Upper lobe of left lung (tissue), 6 donors: ENCODE measurements at regions not wholly inside any gene's neighbourhood (a gene's known extent, or its start where the extent isn't known, plus 50 kb on each side); places are given as distances from the start of the nearest gene placed in this dataset.
"Not testable (repeated sequence)": the region's sequence is repeated elsewhere in the genome, so short reads cannot be mapped to it uniquely, and the experiment has no call there.

Source experiments
- ATAC-seq, 2 donors: fragments of 200-7000 bp; cut with Tn5 transposase; one replicate each; pipeline ENCODE4 v1.9.1; 2022; ENCODE audit warnings: mild to moderate bottlenecking in 2 of 2, moderate library complexity in 2 of 2; ENCODE audit not compliant: low FRiP score in 2 of 2
- DNase-seq, 2 donors: peaks; one replicate each; pipeline ENCODE4 v3.0.0-alpha.2; 2019 to 2020
- H3K27ac ChIP-seq, 4 donors: fragments of 200-600 bp; sonication (generic); one replicate each; pipeline ENCODE4 v1.5.1; 2016 to 2019
- H3K27me3 ChIP-seq, 4 donors: fragments of 200-600 bp; sonication (generic); one replicate each; pipeline ENCODE4 v1.5.1; 2017 to 2019
- H3K36me3 ChIP-seq, 4 donors: fragments of 200-600 bp; sonication (generic); one replicate each; pipeline ENCODE4 v1.5.1; 2016 to 2019
- H3K4me1 ChIP-seq, 4 donors: fragments of 200-600 bp; sonication (generic); one replicate each; pipeline ENCODE4 v1.5.1; 2018 to 2019
- H3K4me3 ChIP-seq, 4 donors: fragments of 200-600 bp; sonication (generic); one replicate each; pipeline ENCODE4 v1.5.1; 2017 to 2019; ENCODE audit warnings: mild to moderate bottlenecking in 2 of 4, moderate library complexity in 1 of 4
- H3K9me3 ChIP-seq, 4 donors: fragments of 200-600 bp; sonication (generic); one replicate each; pipeline ENCODE4 v1.5.1; 2018 to 2019
- EP300 ChIP-seq, 4 donors: sonication (generic); formaldehyde crosslinking; IDR thresholded peaks; one replicate each; pipeline ENCODE4 v1.5.1; 2017; ENCODE audit warnings: antibody characterized with exemption in 4 of 4, control low read depth in 2 of 4
- POLR2A ChIP-seq, 4 donors: fragments of 450-650 bp; IDR thresholded peaks; one replicate each; pipeline ENCODE4 v1.5.1; 2016 to 2017; ENCODE audit warnings: antibody characterized with exemption in 4 of 4, mild to moderate bottlenecking in 2 of 4
- POLR2AphosphoS5 ChIP-seq, 2 donors: sonication (generic); formaldehyde crosslinking; IDR thresholded peaks; one replicate each; pipeline ENCODE4 v1.5.1; 2017; ENCODE audit warnings: antibody characterized with exemption in 2 of 2
- WGBS, 2 donors: methylation state at CpG; one replicate each; pipeline ENCODE4 v1.1.5; 2017 to 2018; 5-methylcytosine and 5-hydroxymethylcytosine counted together
- TF ChIP-seq, protein P1 (sequence below), 6 experiments: fragments of 450-650 bp in 4 of 6; fragments of 200-600 bp in 2 of 6; sonication (generic) in 2 of 6; IDR thresholded peaks; one replicate each; pipeline ENCODE4 v1.5.1; 2016 to 2019; ENCODE audit warnings: antibody characterized with exemption in 6 of 6
- donor health status: DM: no; HTN: no; CAD: no; lungs with moderate emphysema.
- donor health status: DM: no; HTN: yes; CAD: no; lungs with severe emphysema.

DNA sequence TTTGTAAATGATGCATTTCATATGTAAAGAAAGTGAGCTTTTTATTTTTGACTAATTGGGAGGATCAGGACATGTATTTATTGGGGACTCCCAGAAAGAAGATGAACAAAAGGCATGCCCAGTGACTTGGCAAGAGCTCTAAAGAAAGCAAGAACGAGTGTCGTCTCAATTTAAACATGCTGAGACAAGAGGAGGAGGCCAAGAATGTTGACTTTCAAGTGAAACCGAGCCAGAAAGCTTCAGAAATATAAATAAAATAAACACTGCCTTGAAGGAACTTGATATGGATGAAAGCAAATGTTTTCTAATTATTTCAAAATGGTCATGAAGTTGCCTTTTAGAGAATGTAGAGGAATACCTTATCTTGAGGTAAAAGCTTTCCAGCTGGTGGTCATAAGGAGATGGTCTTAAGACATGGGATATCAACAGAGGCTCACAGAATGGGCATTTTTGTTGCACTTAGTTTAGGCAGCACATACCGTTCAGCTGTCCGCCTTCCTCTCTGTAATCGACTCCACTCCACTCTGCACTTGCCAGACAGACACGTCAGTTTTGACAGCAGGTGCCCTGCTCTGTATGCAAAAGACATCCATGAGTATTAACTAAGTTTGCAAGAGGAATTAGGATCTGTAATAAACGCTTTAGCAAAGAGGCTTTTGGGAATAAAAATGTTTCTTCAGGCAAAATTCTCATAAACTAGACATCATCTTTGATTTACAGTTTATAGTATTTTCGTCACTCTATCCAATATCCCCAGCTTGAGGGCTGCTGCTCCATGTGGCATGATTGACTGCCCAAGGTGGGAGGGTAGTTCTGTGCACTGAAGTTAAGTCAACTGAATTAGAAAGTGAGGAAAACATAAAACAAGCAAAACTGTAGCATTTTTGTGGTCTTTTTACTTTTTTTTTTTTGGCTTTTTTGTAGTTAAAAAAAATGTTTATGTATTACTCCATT lies 613.1 kb downstream of the PKHD1 start:
- TF ChIP-seq, protein P1, sequence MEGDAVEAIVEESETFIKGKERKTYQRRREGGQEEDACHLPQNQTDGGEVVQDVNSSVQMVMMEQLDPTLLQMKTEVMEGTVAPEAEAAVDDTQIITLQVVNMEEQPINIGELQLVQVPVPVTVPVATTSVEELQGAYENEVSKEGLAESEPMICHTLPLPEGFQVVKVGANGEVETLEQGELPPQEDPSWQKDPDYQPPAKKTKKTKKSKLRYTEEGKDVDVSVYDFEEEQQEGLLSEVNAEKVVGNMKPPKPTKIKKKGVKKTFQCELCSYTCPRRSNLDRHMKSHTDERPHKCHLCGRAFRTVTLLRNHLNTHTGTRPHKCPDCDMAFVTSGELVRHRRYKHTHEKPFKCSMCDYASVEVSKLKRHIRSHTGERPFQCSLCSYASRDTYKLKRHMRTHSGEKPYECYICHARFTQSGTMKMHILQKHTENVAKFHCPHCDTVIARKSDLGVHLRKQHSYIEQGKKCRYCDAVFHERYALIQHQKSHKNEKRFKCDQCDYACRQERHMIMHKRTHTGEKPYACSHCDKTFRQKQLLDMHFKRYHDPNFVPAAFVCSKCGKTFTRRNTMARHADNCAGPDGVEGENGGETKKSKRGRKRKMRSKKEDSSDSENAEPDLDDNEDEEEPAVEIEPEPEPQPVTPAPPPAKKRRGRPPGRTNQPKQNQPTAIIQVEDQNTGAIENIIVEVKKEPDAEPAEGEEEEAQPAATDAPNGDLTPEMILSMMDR (IDR thresholded peaks at IDR 0.05) = no peak
- TF ChIP-seq EP300 (IDR thresholded peaks at IDR 0.05) (no peak), POLR2A (IDR thresholded peaks at IDR 0.05) (no peak), POLR2AphosphoS5 (IDR thresholded peaks at IDR 0.05) (no peak)
- Histone ChIP-seq H3K4me3 (no peak overlapping the region), H3K4me1 (no peaks in the 10 kb centered on the region), H3K36me3 (no peaks in the 10 kb centered on the region), H3K27me3 (no peaks in the 10 kb centered on the region), H3K9me3 (no peaks in the 10 kb centered on the region), H3K27ac (no peak overlapping the region)
- no peak for ATAC-seq
- no peak for DNase-seq
- WGBS, 2 donors = 48 to 57% methylated on average over 9 of the region's 9 CpGs

DNA sequence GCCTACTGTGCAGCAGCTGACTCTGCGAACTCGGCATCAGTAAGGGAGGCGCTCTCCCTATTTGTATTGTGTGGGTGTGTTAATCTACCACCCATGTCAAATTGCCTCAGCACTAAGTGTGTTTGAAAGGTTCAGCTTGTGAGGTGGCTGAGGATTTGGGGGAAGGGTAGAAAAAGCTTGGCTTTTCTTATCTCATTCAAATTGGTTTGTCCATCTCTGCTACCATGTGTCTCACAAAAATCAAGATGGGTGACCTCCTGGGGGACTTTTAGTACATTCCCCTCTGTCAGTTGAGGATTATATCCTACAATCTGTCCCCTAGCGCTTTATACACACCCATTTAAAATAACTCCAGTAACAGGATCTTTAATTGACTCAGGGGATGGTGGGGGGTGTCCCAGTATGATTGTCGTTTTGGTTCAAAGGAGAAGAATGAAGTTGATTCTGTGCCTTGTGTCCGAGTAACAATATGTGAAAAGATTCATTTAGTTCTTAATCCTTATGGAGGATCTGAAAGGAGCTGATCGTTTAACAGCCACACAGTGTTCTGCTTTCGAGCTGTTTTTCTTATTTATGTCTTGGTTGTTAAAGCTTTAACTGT lies 609.6 kb downstream of the PKHD1 start:
- Histone ChIP-seq H3K27ac (no peak overlapping the region), H3K9me3 (no peaks in the 10 kb centered on the region), H3K27me3 (no peaks in the 10 kb centered on the region), H3K4me1 (no peaks in the 10 kb centered on the region), H3K4me3 (no peak overlapping the region), H3K36me3 (no peaks in the 10 kb centered on the region)
- TF ChIP-seq POLR2AphosphoS5 (IDR thresholded peaks at IDR 0.05) = no peak
- WGBS, 2 donors = 87 to 88% methylated on average over 8 of the region's 8 CpGs
- no peak for DNase-seq
- ATAC-seq = no peak

DNA sequence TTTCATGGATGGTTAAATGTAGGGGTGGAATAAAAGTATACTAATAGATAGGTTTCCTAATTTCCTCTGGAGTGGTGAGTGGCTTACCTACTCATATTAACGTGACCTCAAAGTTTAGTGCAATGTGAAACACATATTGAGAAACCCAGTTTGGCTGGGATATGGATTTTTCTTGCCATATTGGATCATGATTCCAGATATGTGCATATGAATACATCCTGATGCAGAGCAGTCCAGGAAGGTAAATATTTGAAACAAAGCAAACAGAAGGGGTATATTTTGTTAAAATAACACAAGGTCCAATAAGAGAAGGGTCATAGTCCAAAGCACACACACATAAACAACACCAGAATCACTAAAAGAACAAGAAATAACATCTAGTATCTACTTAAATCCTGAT lies 608.1 kb downstream of the PKHD1 start:
- ATAC-seq = no peak
- WGBS, 2 donors = 58 to 60% methylated on average over 1 of the region's 1 CpG
- DNase-seq = no peak
- Histone ChIP-seq H3K4me1 (no peaks in the 10 kb centered on the region), H3K27me3 (no peaks in the 10 kb centered on the region), H3K27ac (no peak overlapping the region), H3K9me3 (no peaks in the 10 kb centered on the region), H3K4me3 (no peak overlapping the region), H3K36me3 (no peaks in the 10 kb centered on the region)
- TF ChIP-seq, protein P1 (IDR thresholded peaks at IDR 0.05) = no peak
- TF ChIP-seq POLR2A (IDR thresholded peaks at IDR 0.05) (no peak), POLR2AphosphoS5 (IDR thresholded peaks at IDR 0.05) (no peak), EP300 (IDR thresholded peaks at IDR 0.05) (no peak)

DNA sequence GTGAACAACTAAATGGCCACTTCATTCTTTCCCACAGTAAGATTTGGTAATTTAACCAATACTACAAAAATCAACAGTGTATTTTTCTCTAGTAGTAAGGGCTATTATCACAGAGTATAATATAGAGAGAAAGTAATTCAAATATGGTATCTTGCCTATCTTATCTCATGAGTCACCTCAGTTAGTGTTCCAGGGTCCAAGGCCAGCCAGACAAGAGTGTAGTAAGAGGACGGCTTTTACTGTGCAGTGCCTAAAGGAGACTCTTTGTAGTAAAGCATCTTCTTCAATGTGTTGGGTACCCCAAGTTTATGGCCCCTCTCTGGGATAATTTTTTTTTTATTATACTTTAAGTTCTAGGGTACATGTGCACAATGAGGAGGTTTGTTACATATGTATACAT lies 607.4 kb downstream of the PKHD1 start:
- Histone ChIP-seq H3K27ac (no peak overlapping the region), H3K36me3 (no peaks in the 10 kb centered on the region), H3K27me3 (no peaks in the 10 kb centered on the region), H3K4me1 (no peaks in the 10 kb centered on the region), H3K9me3 (no peaks in the 10 kb centered on the region), H3K4me3 (no peak overlapping the region)
- 98 to 100% methylated on average over 1 of the region's 1 CpG for WGBS, 2 donors
- ATAC-seq (no peak), DNase-seq (no peak)
- no peak for TF ChIP-seq POLR2AphosphoS5 (IDR thresholded peaks at IDR 0.05)
- TF ChIP-seq POLR2A (IDR thresholded peaks at IDR 0.05) = no peak
- TF ChIP-seq, protein P1 (IDR thresholded peaks at IDR 0.05) = no peak
- no peak for TF ChIP-seq EP300 (IDR thresholded peaks at IDR 0.05)

DNA sequence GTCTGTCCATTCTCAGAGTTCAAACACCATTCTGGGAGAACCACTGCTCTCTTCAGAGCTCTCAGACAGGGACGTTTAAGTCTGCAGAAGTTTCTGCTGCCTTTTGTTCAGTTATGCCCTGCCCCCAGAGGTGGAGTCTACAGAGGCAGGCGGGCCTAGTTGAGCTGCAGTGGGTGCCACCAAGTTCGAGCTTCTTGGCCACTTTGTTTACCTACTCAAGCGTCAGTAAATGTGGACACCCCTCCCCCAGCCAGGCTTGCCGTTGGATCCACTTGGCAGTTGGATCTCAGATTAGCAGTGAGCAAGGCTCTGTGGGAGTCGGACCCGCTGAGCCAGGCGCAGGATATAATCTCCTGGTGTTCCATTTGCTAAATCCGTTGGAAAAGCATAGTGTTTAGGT lies 601.5 kb downstream of the PKHD1 start:
- H3K27me3 ChIP-seq, DNase-seq, H3K4me3 ChIP-seq, H3K9me3 ChIP-seq, H3K4me1 ChIP-seq, H3K36me3 ChIP-seq, ATAC-seq, H3K27ac ChIP-seq: not testable (repeated sequence)
- WGBS, 2 donors = 76 to 85% methylated on average over 8 of the region's 9 CpGs
